Left cardiac atrium (tissue), 4 donors: ENCODE measurements at regions not wholly inside any gene's neighbourhood (a gene's known extent, or its start where the extent isn't known, plus 50 kb on each side); places are given as distances from the start of the nearest gene placed in this dataset.
"Not testable (repeated sequence)": the region's sequence is repeated elsewhere in the genome, so short reads cannot be mapped to it uniquely, and the experiment has no call there.

ENCODE experiments used
- ATAC-seq, 2 donors: fragments of 200-7000 bp; cut with Tn5 transposase; one replicate each; pipeline ENCODE4 v1.9.1; 2020; ENCODE audit warnings: mild to moderate bottlenecking in 2 of 2, moderate library complexity in 2 of 2
- DNase-seq: peaks from one replicate; pipeline ENCODE4 v3.0.0-alpha.2; 2020
- intact Hi-C, 2 donors: fragments of 100-400 bp; cut with DNase I; formaldehyde crosslinking; loops; one replicate each; pipeline versions ENCODE4 v1.14.1 to v1.15.1; 2022 to 2023
- donor health status: DM: no; HTN: yes; CAD: no.
- donor health status: DM: no; HTN: yes; CAD: no; lungs with severe emphysema.
- donor health status: DM: yes; HTN: yes; CAD: no.
- donor health status: Dilated cardiomyopathy.

DNA sequence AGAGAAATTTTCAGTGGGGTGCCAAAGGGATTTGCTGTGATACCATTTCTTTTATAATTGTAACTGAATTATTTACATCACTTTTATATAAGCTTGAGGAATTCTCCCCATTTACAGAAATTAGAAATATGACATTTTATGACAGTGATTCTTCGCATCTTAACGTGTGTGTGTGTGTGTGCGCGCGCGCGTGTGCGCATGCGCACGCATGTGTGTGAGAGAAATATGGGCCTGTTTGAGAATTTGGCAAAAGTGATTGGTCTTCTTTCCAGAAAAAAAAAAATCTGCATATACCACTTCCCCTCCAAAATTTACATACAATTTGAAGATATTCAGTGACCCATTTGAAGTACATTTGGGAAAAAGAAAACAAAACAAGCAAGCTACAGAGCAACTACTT, 190.7 kb upstream of the PDE4D start:
- ATAC-seq = no peak
- intact Hi-C loops = no loop called here
- no peak for DNase-seq

GRCh38 chr5:60077292-60077691, 183.8 kb upstream of the PDE4D start:
- no peak for DNase-seq
- no peak for ATAC-seq
- intact Hi-C loops = no loop called here

GRCh38 chr5:60076746-60077145, 183.2 kb upstream of the PDE4D start:
- DNase-seq (no peak), ATAC-seq (no peak)
- intact Hi-C loops = no loop called here

GRCh38 chr5:60066502-60066901, 173.0 kb upstream of the PDE4D start:
- DNase-seq (no peak), ATAC-seq (no peak)
- intact Hi-C loops = no loop called here

DNA sequence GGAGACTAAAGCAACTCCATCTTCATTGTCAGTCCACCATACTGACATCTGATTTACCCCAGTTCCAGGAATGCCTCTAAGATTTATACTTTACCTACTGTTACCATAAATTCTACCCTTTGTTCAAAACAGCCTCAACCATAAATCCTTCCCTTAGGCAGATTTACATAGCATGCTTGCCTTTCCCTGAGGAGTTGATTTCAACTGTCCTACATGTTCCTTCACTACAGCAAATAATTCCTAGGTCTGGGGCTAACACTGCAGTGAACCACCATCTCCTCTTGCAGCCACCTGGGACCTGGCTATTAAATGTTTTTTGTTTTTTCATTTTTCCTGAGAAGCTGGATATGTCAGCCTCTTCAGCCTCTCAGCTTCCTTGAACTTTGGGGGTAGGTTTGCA, 166.9 kb upstream of the PDE4D start:
- intact Hi-C loops = no loop called here
- no peak for ATAC-seq
- no peak for DNase-seq

GRCh38 chr5:60056191-60056590, 162.7 kb upstream of the PDE4D start:
- ATAC-seq = no peak
- intact Hi-C loops = no loop called here
- no peak for DNase-seq

GRCh38 chr5:60055168-60055567, 161.6 kb upstream of the PDE4D start:
- DNase-seq = no peak
- intact Hi-C loops = no loop called here
- ATAC-seq = no peak

DNA sequence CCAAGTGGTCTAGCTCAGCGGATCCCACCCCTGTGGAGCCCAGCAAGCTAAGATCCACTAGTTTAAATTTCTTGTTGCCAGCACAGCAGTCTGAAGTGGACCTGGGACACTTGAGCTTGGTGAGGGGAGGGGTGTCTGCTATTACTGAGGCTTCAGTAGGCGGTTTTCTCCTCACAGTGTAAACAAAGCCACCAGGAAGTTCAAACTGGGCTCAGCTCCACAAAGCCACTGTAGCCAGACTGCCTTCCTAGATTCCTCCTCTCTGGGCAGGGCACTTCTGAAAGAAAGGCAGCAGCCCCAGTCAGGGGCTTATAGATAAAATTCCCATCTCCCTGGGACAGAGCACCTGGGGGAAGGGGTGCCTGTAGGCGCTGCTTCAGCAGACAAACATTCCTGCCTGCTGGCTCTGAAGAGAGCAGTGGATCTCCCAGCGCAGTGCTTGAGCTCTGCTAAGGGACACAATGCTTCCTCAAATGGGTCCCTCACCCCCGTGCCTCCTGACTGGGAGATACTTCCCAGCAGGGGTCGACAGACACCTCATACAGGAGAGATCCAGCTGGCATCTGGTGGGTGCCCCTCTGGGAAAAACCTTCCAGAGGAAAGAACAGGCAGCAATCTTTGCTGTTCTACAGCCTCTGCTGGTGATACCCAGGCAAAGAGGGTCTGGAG, 148.6 kb upstream of the PDE4D start:
- not testable (repeated sequence) for DNase-seq

DNA sequence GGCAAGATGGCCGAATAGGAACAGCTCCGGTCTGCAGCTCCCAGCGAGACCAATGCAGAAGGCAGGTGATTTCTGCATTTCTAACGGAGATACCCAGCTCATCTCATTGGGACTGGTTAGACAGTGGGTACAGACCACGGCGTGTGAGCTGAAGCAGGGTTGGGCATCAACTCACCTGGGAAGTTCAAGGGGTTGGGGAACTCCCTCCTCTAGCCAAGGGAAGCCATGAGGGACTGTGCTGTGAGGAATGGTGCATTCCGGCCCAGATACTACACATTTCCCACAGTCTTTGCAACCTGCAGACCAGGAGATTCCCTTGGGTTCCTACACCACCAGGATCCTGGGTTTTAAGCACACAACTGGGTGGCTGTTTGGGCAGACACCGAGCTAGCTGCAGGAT, 148.0 kb upstream of the PDE4D start:
- intact Hi-C loops, ATAC-seq, DNase-seq: not testable (repeated sequence)

More for the DNA sequence above, 148.6 kb upstream of the PDE4D start:
- ATAC-seq, intact Hi-C loops: not testable (repeated sequence)

GRCh38 chr5:60036192-60036938, 142.8 kb upstream of the PDE4D start:
- no peak for ATAC-seq
- intact Hi-C loops = no loop called here
- DNase-seq = no peak

DNA sequence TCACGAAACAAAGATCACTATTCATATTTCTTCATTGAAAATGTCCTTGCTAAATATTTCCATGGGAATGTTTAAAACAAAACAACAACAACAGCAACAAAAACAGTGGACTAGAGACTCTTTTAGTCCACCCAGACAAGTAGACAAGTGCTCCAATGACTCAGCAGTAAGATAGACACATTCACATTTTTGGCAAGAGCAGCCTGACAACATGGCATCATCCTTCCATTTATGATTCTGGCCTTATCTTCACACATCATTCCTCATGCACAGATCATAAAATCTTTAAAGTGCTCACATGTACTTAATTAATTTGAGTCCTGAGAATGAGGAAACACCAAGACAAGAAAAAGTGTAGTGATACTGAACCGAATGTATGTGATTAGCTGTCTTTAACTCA, 132.6 kb upstream of the PDE4D start:
- ATAC-seq = no peak
- intact Hi-C loops = no loop called here
- DNase-seq = no peak

- intact Hi-C loops = no loop called here
Observed at GRCh38 chr5:60024104-60024503, 130.6 kb upstream of the PDE4D start.

DNA sequence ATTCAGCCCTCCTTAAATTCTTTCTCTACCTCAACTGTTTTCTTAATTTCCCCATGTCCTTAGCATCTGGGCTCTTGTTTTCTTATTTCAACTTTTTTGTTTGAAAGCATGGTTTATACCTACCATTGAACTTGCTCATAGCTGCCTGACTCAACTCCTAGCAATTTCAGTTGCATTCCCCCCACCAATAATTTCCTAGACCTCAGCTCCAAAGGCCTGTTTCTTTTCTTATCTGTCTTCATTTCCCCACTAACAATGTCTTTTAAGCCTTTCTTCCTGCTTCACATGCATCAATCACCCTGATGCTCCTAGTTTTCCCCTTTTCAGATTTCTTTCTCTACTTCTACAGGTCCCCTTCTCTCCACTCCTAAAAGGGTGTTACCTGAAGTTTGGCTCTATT, 129.7 kb upstream of the PDE4D start:
- no peak for ATAC-seq
- intact Hi-C loops = no loop called here
- no peak for DNase-seq

More at GRCh38 chr5:60024104-60024503, 130.6 kb upstream of the PDE4D start:
- ATAC-seq (no peak), DNase-seq (no peak)

- ATAC-seq (no peak), DNase-seq (no peak)
- intact Hi-C loops = no loop called here
Observed at GRCh38 chr5:60020457-60020856, 126.9 kb upstream of the PDE4D start.

DNA sequence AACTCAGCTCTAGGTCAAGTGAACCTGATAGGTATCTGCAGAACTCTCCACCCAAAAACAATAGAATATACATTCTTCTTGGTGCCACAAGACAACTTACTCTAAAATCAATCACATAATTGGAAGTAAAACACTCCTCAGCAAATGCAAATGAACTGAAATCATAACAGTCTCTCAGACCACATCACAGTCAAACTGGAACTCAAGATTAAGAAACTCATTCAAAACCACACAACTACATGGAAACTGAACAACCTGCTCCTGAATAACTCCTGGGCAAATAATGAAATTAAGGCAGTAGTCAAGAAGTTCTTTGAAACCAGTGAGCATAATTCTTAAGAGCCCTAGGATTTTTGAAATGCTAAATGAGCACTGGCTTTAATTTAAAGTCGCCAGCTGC, 125.4 kb upstream of the PDE4D start:
- intact Hi-C loops, ATAC-seq: not testable (repeated sequence)

GRCh38 chr5:60018091-60018490, 124.6 kb upstream of the PDE4D start:
- DNase-seq (no peak), ATAC-seq (no peak)
- intact Hi-C loops = no loop called here

More for the DNA sequence above, 125.4 kb upstream of the PDE4D start:
- not testable (repeated sequence) for DNase-seq

GRCh38 chr5:60014331-60014730, 120.8 kb upstream of the PDE4D start:
- DNase-seq (no peak), ATAC-seq (no peak)
- intact Hi-C loops = no loop called here

- intact Hi-C loops = no loop called here
- DNase-seq (no peak), ATAC-seq (no peak)
Observed at GRCh38 chr5:60010853-60011252, 117.3 kb upstream of the PDE4D start.

- no peak for ATAC-seq
Observed at GRCh38 chr5:60010328-60010727, 116.8 kb upstream of the PDE4D start.

DNA sequence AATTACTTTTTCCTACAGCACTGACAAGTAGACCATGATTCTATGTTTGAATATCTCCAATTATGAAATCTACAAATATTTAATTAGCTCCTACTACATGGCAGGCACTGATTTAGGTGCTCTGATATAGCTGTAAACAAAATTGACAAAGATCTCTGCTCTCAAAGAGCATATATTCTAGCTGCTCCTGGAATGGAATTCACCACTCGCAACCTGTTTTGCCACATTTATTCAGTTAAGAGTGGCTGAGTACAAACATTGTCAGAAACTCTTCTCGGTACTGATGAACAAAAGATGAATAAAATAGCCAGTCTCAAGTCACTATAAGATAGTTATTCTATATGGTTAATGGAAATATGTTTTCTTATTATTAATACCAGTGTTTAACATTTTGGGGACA, 114.2 kb upstream of the PDE4D start:
- intact Hi-C loops = no loop called here
- ATAC-seq (no peak), DNase-seq (no peak)

More at GRCh38 chr5:60010328-60010727, 116.8 kb upstream of the PDE4D start:
- intact Hi-C loops = no loop called here
- no peak for DNase-seq

GRCh38 chr5:59999056-59999455, 105.5 kb upstream of the PDE4D start:
- intact Hi-C loops = no loop called here
- ATAC-seq (no peak), DNase-seq (no peak)
